Mesendoderm (in vitro differentiated cells): ENCODE measurements at regions not wholly inside any gene's neighbourhood (a gene's known extent, or its start where the extent isn't known, plus 50 kb on each side); places are given as distances from the start of the nearest gene placed in this dataset.
A peak's percentile ranks its signal among the peaks of the same experiment; 100 is the strongest.

Experiments used
- DNase-seq: peaks from one replicate; pipeline ENCODE4 v3.0.0; 2013
- H2AK5ac ChIP-seq: 2 replicates; pipeline ENCODE4 v1.6.1; 2013; ENCODE audit warnings: low read length, inconsistent platforms
- H2BK120ac ChIP-seq: 2 replicates; pipeline ENCODE4 v1.6.1; 2013; ENCODE audit warnings: low read depth, mild to moderate bottlenecking, low read length, moderate library complexity, mixed read lengths
- H2BK15ac ChIP-seq: replicated peaks from 2 replicates; pipeline ENCODE4 v1.6.1; 2013; ENCODE audit warnings: low read depth, mild to moderate bottlenecking, moderate library complexity
- H2BK5ac ChIP-seq: 2 replicates; pipeline ENCODE4 v1.6.1; 2013; ENCODE audit warnings: low read length, inconsistent platforms
- H3K18ac ChIP-seq: 2 replicates; pipeline ENCODE4 v1.6.1; 2013; ENCODE audit warnings: mild to moderate bottlenecking, low read length, mixed read lengths
- H3K23ac ChIP-seq: one replicate; pipeline ENCODE4 v1.6.1; 2013; ENCODE audit warnings: low read length
- H3K27ac ChIP-seq: 2 replicates; pipeline ENCODE4 v1.5.1; 2013; ENCODE audit warnings: low read depth, mild to moderate bottlenecking, inconsistent platforms, low read length, moderate library complexity
- H3K27me3 ChIP-seq: 2 replicates; pipeline ENCODE4 v1.6.1; 2013; ENCODE audit warnings: low read length, control low read depth, mild to moderate bottlenecking, inconsistent platforms; ENCODE audit not compliant: insufficient read depth, poor library complexity
- H3K36me3 ChIP-seq: 2 replicates; pipeline ENCODE4 v1.6.1; 2013; ENCODE audit warnings: low read length, inconsistent platforms; ENCODE audit not compliant: control insufficient read depth, insufficient read depth
- H3K4ac ChIP-seq: one replicate; pipeline ENCODE4 v1.6.1; 2013; ENCODE audit warnings: low read depth, mild to moderate bottlenecking, low read length, moderate library complexity
- H3K4me1 ChIP-seq: 2 replicates; pipeline ENCODE4 v1.6.1; 2013; ENCODE audit warnings: low read depth, low read length, inconsistent platforms; ENCODE audit not compliant: control insufficient read depth
- H3K4me2 ChIP-seq: 2 replicates; pipeline ENCODE4 v1.6.1; 2013; ENCODE audit warnings: low read length
- H3K4me3 ChIP-seq: 2 replicates; pipeline ENCODE4 v1.5.1; 2013; ENCODE audit warnings: mild to moderate bottlenecking, low read length
- H3K56ac ChIP-seq: one replicate; pipeline ENCODE4 v1.6.1; 2013; ENCODE audit warnings: low read length
- H3K79me1 ChIP-seq: 2 replicates; pipeline ENCODE4 v1.6.1; 2013; ENCODE audit warnings: low read length, inconsistent platforms
- H3K79me2 ChIP-seq: 2 replicates; pipeline ENCODE4 v1.6.1; 2013; ENCODE audit warnings: mild to moderate bottlenecking, low read length; ENCODE audit not compliant: control insufficient read depth, insufficient read depth
- H3K9ac ChIP-seq: 2 replicates; pipeline ENCODE4 v1.6.1; 2013; ENCODE audit warnings: low read length, inconsistent platforms
- H4K5ac ChIP-seq: one replicate; pipeline ENCODE4 v1.6.1; 2013; ENCODE audit warnings: low read length
- H4K8ac ChIP-seq: one replicate; pipeline ENCODE4 v1.6.1; 2013; ENCODE audit warnings: low read depth, mild to moderate bottlenecking, control low read depth, low read length, moderate library complexity
- WGBS: extraction: QIAGEN DNeasy Blood & Tissue Kit; methylation state at CpG from one replicate; pipeline ENCODE4 v1.1.7; 2013; ENCODE audit warnings: low lambda C conversion rate, missing lambda C conversion rate; ENCODE audit not compliant: insufficient coverage; ENCODE audit errors: extremely low coverage; 5-methylcytosine and 5-hydroxymethylcytosine counted together

- Histone ChIP-seq H3K27me3 (no peaks in the 10 kb centered on the region), H2BK120ac (no peak overlapping the region), H3K9ac (no peak overlapping the region), H3K18ac (no peak overlapping the region), H3K4me1 (no peaks in the 10 kb centered on the region), H3K23ac (no peak overlapping the region), H3K56ac (no peak overlapping the region), H3K27ac (no peak overlapping the region), H3K79me1 (no peaks in the 10 kb centered on the region), H2BK5ac (no peak overlapping the region), H3K36me3 (no peaks in the 10 kb centered on the region), H3K4me3 (no peak overlapping the region), H3K4me2 (no peak overlapping the region), H2BK15ac (no peak overlapping the region), H4K5ac (no peak overlapping the region), H4K8ac (no peak overlapping the region), H3K4ac (no peak overlapping the region), H2AK5ac (no peak overlapping the region), H3K79me2 (no peaks in the 10 kb centered on the region)
- DNase-seq: no peak
- no CpG with 5 or more reads among the region's 3 CpGs for WGBS
Observed at GRCh38 chr2:39933196-39933595, 154.1 kb upstream of the THUMPD2 start.

GRCh38 chr2:39932198-39932597 lies 153.1 kb upstream of the THUMPD2 start:
- Histone ChIP-seq H3K4me2 (no peak overlapping the region), H3K9ac (no peak overlapping the region), H3K36me3 (no peaks in the 10 kb centered on the region), H3K4me3 (no peak overlapping the region), H3K56ac (no peak overlapping the region), H2BK120ac (no peak overlapping the region), H3K23ac (no peak overlapping the region), H3K4ac (no peak overlapping the region), H3K79me2 (no peaks in the 10 kb centered on the region), H2BK15ac (no peak overlapping the region), H2AK5ac (no peak overlapping the region), H4K5ac (no peak overlapping the region), H3K18ac (no peak overlapping the region), H2BK5ac (no peak overlapping the region), H3K79me1 (no peaks in the 10 kb centered on the region), H3K4me1 (no peaks in the 10 kb centered on the region), H3K27ac (no peak overlapping the region), H4K8ac (no peak overlapping the region), H3K27me3 (no peaks in the 10 kb centered on the region)
- WGBS: no CpG with 5 or more reads among the region's 3 CpGs
- no peak for DNase-seq

GRCh38 chr2:39930175-39930917 lies 151.3 kb upstream of the THUMPD2 start:
- Histone ChIP-seq H3K56ac (no peak overlapping the region), H3K4ac (no peak overlapping the region), H3K27ac (no peak overlapping the region), H2AK5ac (no peak overlapping the region), H3K4me2 (no peak overlapping the region), H2BK120ac (no peak overlapping the region), H2BK5ac (no peak overlapping the region), H3K79me2 (no peaks in the 10 kb centered on the region), H3K18ac (no peak overlapping the region), H3K36me3 (no peaks in the 10 kb centered on the region), H3K4me3 (no peak overlapping the region), H3K9ac (no peak overlapping the region), H3K4me1 (no peaks in the 10 kb centered on the region), H4K8ac (no peak overlapping the region), H3K79me1 (no peaks in the 10 kb centered on the region), H2BK15ac (no peak overlapping the region), H3K27me3 (no peaks in the 10 kb centered on the region), H4K5ac (no peak overlapping the region), H3K23ac (no peak overlapping the region)
- 100% methylated on average over 1 of the region's 7 CpGs for WGBS
- DNase-seq: no peak

GRCh38 chr2:39929531-39929930 lies 150.5 kb upstream of the THUMPD2 start:
- Histone ChIP-seq H3K27ac (no peak overlapping the region), H2BK5ac (no peak overlapping the region), H2AK5ac (no peak overlapping the region), H3K23ac (no peak overlapping the region), H3K4ac (no peak overlapping the region), H3K4me1 (no peaks in the 10 kb centered on the region), H3K56ac (no peak overlapping the region), H3K79me2 (no peaks in the 10 kb centered on the region), H3K9ac (no peak overlapping the region), H4K8ac (no peak overlapping the region), H3K36me3 (no peaks in the 10 kb centered on the region), H2BK15ac (no peak overlapping the region), H3K4me3 (no peak overlapping the region), H3K18ac (no peak overlapping the region), H2BK120ac (no peak overlapping the region), H3K79me1 (no peaks in the 10 kb centered on the region), H3K4me2 (no peak overlapping the region), H4K5ac (no peak overlapping the region), H3K27me3 (no peaks in the 10 kb centered on the region)
- WGBS: no CpG with 5 or more reads among the region's 2 CpGs
- DNase-seq: no peak

- WGBS: no CpG with 5 or more reads among the region's 3 CpGs
- H3K79me2 ChIP-seq: no peaks in the 10 kb centered on the region
Observed at GRCh38 chr2:39925312-39925711, 146.3 kb upstream of the THUMPD2 start.

GRCh38 chr2:39923455-39923854 lies 144.4 kb upstream of the THUMPD2 start:
- Histone ChIP-seq H2AK5ac (peak overlapping the region; percentile 65), H4K5ac (no peak overlapping the region), H3K79me1 (no peaks in the 10 kb centered on the region), H3K79me2 (no peaks in the 10 kb centered on the region), H3K4ac (no peak overlapping the region), H2BK15ac (no peak overlapping the region), H4K8ac (no peak overlapping the region), H3K23ac (no peak overlapping the region), H3K56ac (peak overlapping the region; percentile 56), H3K27ac (peak overlapping the region; percentile 49), H2BK120ac (no peak overlapping the region), H3K9ac (no peak overlapping the region), H3K4me3 (no peak overlapping the region), H3K4me1 (peaks cover 4% of the 10 kb centered on the region), H3K36me3 (no peaks in the 10 kb centered on the region), H2BK5ac (peak overlapping the region; percentile 49), H3K18ac (peak overlapping the region; percentile 31), H3K4me2 (no peak overlapping the region), H3K27me3 (no peaks in the 10 kb centered on the region)
- WGBS: no CpG with 5 or more reads among the region's 2 CpGs
- no peak for DNase-seq

More at GRCh38 chr2:39925312-39925711, 146.3 kb upstream of the THUMPD2 start:
- Histone ChIP-seq H4K5ac (no peak overlapping the region), H4K8ac (no peak overlapping the region), H3K27ac (no peak overlapping the region), H3K4ac (peak overlapping the region; percentile 7), H3K4me3 (no peak overlapping the region), H2BK120ac (no peak overlapping the region), H3K56ac (no peak overlapping the region), H3K79me1 (no peaks in the 10 kb centered on the region), H2BK5ac (no peak overlapping the region), H3K4me1 (peaks cover 4% of the 10 kb centered on the region), H3K27me3 (no peaks in the 10 kb centered on the region), H3K9ac (no peak overlapping the region), H3K18ac (no peak overlapping the region), H2AK5ac (no peak overlapping the region), H3K36me3 (no peaks in the 10 kb centered on the region), H2BK15ac (no peak overlapping the region), H3K4me2 (no peak overlapping the region), H3K23ac (no peak overlapping the region)
- DNase-seq: no peak
